Endothelial cell of umbilical vein (primary cell): ENCODE measurements at regions not wholly inside any gene's neighbourhood (a gene's known extent, or its start where the extent isn't known, plus 50 kb on each side); places are given as distances from the start of the nearest gene placed in this dataset.

Experiments
- EZH2 ChIP-seq: IDR thresholded peaks from 2 replicates; pipeline ENCODE4 v1.6.1; 2012; ENCODE audit warnings: borderline replicate concordance, low read depth, mild to moderate bottlenecking, moderate library complexity, low read length, inconsistent platforms; ENCODE audit not compliant: severe bottlenecking
- FOS ChIP-seq: IDR thresholded peaks from 2 replicates; pipeline ENCODE4 v1.6.1; 2011; ENCODE audit warnings: mild to moderate bottlenecking, low read length, moderate library complexity, borderline replicate concordance; ENCODE audit not compliant: insufficient read depth
- GATA2 ChIP-seq: IDR thresholded peaks from 2 replicates; pipeline ENCODE4 v1.7.0; 2011; ENCODE audit warnings: low read depth, mild to moderate bottlenecking, moderate library complexity, mixed read lengths, low read length; ENCODE audit not compliant: insufficient read length, insufficient read depth
- JUN ChIP-seq: IDR thresholded peaks from 2 replicates; pipeline ENCODE4 v1.6.1; 2011; ENCODE audit warnings: borderline replicate concordance, low read depth; ENCODE audit not compliant: insufficient read length, insufficient read depth
- MYC ChIP-seq: IDR thresholded peaks from one replicate; pipeline ENCODE4 v1.6.1; 2011; ENCODE audit warnings: mild to moderate bottlenecking, low read depth, low read length
- POLR2A ChIP-seq: IDR thresholded peaks from 2 replicates; pipeline ENCODE4 v1.6.1; 2012; ENCODE audit warnings: low read depth, mild to moderate bottlenecking, control low read depth, low read length
- POLR2AphosphoS5 ChIP-seq: IDR thresholded peaks from 2 replicates; pipeline ENCODE4 v1.6.1; 2012; ENCODE audit warnings: low read depth, mild to moderate bottlenecking, control low read depth, low read length, moderate library complexity; ENCODE audit not compliant: insufficient read depth
- TF ChIP-seq, protein P1 (sequence below), 2 donors: IDR thresholded peaks; 1 replicate in 1 of 2; 2 replicates in 1 of 2; pipeline ENCODE4 v1.5.1; 2011; ENCODE audit warnings: low read length in 2 of 2, mild to moderate bottlenecking in 2 of 2, moderate library complexity in 2 of 2, control low read depth in 1 of 2, inconsistent platforms in 1 of 2, low read depth in 1 of 2; ENCODE audit not compliant: insufficient read depth in 1 of 2; ENCODE audit errors: extremely low read depth in 1 of 2
- TF ChIP-seq, protein P2 (sequence below): IDR thresholded peaks from 2 replicates; pipeline ENCODE4 v1.6.1; 2011; ENCODE audit not compliant: insufficient read depth, insufficient read length

DNA sequence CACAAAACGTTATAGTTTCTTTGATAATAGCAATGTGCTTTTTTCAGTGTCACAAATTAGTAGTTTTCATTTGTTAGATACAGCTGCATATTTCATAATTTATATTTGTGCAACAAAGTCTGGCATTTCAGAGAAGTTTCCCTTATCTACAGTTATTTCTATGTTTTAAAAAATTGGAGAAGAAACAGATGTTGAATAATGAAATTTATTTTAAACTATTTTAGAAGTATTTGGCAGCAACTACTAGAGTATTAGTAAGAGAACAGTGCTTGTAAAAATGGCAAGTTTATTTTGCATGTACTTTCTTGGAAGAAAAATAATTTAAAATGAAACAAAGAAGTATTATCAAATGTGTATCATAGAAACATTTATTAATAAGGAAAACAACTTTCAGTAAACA, 68.6 kb upstream of the COL5A2 start:
- TF ChIP-seq, protein P1, sequence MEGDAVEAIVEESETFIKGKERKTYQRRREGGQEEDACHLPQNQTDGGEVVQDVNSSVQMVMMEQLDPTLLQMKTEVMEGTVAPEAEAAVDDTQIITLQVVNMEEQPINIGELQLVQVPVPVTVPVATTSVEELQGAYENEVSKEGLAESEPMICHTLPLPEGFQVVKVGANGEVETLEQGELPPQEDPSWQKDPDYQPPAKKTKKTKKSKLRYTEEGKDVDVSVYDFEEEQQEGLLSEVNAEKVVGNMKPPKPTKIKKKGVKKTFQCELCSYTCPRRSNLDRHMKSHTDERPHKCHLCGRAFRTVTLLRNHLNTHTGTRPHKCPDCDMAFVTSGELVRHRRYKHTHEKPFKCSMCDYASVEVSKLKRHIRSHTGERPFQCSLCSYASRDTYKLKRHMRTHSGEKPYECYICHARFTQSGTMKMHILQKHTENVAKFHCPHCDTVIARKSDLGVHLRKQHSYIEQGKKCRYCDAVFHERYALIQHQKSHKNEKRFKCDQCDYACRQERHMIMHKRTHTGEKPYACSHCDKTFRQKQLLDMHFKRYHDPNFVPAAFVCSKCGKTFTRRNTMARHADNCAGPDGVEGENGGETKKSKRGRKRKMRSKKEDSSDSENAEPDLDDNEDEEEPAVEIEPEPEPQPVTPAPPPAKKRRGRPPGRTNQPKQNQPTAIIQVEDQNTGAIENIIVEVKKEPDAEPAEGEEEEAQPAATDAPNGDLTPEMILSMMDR (IDR thresholded peaks at IDR 0.05; ENCODE audit: extremely low read depth in 1 of 2, insufficient read depth in 1 of 2, low read depth in 1 of 2, low read length in 2 of 2) = no peak
- no peak for TF ChIP-seq GATA2
- TF ChIP-seq POLR2A = no peak
- no peak for TF ChIP-seq POLR2AphosphoS5
- TF ChIP-seq, protein P2, sequence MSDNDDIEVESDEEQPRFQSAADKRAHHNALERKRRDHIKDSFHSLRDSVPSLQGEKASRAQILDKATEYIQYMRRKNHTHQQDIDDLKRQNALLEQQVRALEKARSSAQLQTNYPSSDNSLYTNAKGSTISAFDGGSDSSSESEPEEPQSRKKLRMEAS = no peak
- TF ChIP-seq EZH2 = no peak
- TF ChIP-seq MYC = no peak
- TF ChIP-seq FOS = no peak
- TF ChIP-seq JUN = no peak
